Uterus (tissue), 3 donors: ENCODE measurements at regions not wholly inside any gene's neighbourhood (a gene's known extent, or its start where the extent isn't known, plus 50 kb on each side); places are given as distances from the start of the nearest gene placed in this dataset.

Experiments
- DNase-seq, 2 donors: peaks; one replicate each; pipeline ENCODE4 v3.0.0-alpha.2; 2019 to 2020
- H3K27ac ChIP-seq, 2 donors: fragments of 200-600 bp; sonication (generic); 1 replicate in 1 of 2; 2 replicates in 1 of 2; pipeline ENCODE4 v1.5.1; 2016 to 2018
- H3K27me3 ChIP-seq, 2 donors: fragments of 200-600 bp; sonication (generic); one replicate each; pipeline ENCODE4 v1.5.1; 2018 to 2019; ENCODE audit warnings: control low read depth in 1 of 2
- H3K36me3 ChIP-seq, 2 donors: fragments of 200-600 bp; sonication (generic); one replicate each; pipeline ENCODE4 v1.5.1; 2019; ENCODE audit warnings: control low read depth in 1 of 2
- H3K4me1 ChIP-seq, 2 donors: fragments of 200-600 bp; sonication (generic); one replicate each; pipeline ENCODE4 v1.5.1; 2018 to 2019; ENCODE audit warnings: control low read depth in 1 of 2
- H3K4me3 ChIP-seq, 2 donors: fragments of 200-600 bp; sonication (generic); 1 replicate in 1 of 2; 2 replicates in 1 of 2; pipeline ENCODE4 v1.5.1; 2018 to 2019; ENCODE audit warnings: mild to moderate bottlenecking in 1 of 2
- H3K9me3 ChIP-seq, 2 donors: fragments of 200-600 bp; sonication (generic); one replicate each; pipeline ENCODE4 v1.5.1; 2019; ENCODE audit warnings: control low read depth in 1 of 2
- POLR2A ChIP-seq, 2 donors: fragments of 450-650 bp; IDR thresholded peaks; one replicate each; pipeline ENCODE4 v1.6.1; 2016; ENCODE audit warnings: antibody characterized with exemption in 2 of 2, mild to moderate bottlenecking in 1 of 2, moderate library complexity in 1 of 2
- intact Hi-C: fragments of 100-400 bp; cut with DNase I; formaldehyde crosslinking; loops from one replicate; pipeline ENCODE4 v1.15.1; 2023; ENCODE audit warnings: low total_unique reads
- TF ChIP-seq, protein P1 (sequence below), 4 experiments: fragments of 200-600 bp in 2 of 4; fragments of 450-650 bp in 2 of 4; sonication (generic) in 2 of 4; IDR thresholded peaks; one replicate each; pipeline ENCODE4 v1.5.1; 2016 to 2019; ENCODE audit warnings: antibody characterized with exemption in 4 of 4, mild to moderate bottlenecking in 2 of 4, moderate library complexity in 1 of 4
- donor health status: DM: yes; HTN: yes; CAD: no.

- Histone ChIP-seq H3K4me1 (no peaks in the 10 kb centered on the region), H3K27ac (no peak overlapping the region), H3K4me3 (no peak overlapping the region), H3K27me3 (no peaks in the 10 kb centered on the region), H3K36me3 (no peaks in the 10 kb centered on the region), H3K9me3 (no peaks in the 10 kb centered on the region)
- intact Hi-C loops, result no loop called here
- no peak for TF ChIP-seq POLR2A (IDR thresholded peaks at IDR 0.05)
- TF ChIP-seq, protein P1, sequence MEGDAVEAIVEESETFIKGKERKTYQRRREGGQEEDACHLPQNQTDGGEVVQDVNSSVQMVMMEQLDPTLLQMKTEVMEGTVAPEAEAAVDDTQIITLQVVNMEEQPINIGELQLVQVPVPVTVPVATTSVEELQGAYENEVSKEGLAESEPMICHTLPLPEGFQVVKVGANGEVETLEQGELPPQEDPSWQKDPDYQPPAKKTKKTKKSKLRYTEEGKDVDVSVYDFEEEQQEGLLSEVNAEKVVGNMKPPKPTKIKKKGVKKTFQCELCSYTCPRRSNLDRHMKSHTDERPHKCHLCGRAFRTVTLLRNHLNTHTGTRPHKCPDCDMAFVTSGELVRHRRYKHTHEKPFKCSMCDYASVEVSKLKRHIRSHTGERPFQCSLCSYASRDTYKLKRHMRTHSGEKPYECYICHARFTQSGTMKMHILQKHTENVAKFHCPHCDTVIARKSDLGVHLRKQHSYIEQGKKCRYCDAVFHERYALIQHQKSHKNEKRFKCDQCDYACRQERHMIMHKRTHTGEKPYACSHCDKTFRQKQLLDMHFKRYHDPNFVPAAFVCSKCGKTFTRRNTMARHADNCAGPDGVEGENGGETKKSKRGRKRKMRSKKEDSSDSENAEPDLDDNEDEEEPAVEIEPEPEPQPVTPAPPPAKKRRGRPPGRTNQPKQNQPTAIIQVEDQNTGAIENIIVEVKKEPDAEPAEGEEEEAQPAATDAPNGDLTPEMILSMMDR (IDR thresholded peaks at IDR 0.05), result no peak
- no peak for DNase-seq
Measured at GRCh38 chr18:56493531-56493930, 144.9 kb downstream of the TXNL1 start.

DNA sequence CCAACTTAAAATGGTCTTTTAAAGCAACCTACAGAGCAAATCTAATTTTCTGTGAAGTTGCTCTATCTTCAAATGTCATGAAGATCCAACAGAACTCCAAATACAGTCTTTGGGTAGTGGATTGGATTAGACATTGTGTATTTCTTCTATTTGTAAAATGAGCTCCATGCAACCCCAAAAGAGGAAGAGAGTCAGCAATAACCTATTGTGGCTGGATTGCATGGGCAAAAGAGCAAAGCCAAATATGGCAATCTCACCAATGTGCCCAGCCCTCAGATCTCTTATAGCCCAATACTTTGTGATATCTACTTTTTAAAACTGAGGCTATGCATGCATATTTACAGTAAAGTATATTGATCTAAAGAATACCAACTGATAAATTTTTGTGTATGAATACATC lies 146.3 kb downstream of the TXNL1 start:
- no peaks in the 10 kb centered on the region for H3K36me3 ChIP-seq
- no peak for DNase-seq
- no peak overlapping the region for H3K27ac ChIP-seq
- H3K4me1 ChIP-seq, result no peaks in the 10 kb centered on the region
- no peak overlapping the region for H3K4me3 ChIP-seq
- intact Hi-C loops, result no loop called here
- H3K27me3 ChIP-seq, result no peaks in the 10 kb centered on the region
- TF ChIP-seq POLR2A (IDR thresholded peaks at IDR 0.05), result no peak
- TF ChIP-seq, protein P1 (IDR thresholded peaks at IDR 0.05), result no peak
- no peaks in the 10 kb centered on the region for H3K9me3 ChIP-seq

GRCh38 chr18:56490942-56491341 lies 147.4 kb downstream of the TXNL1 start:
- Histone ChIP-seq H3K27ac (no peak overlapping the region), H3K27me3 (no peaks in the 10 kb centered on the region), H3K36me3 (no peaks in the 10 kb centered on the region), H3K4me3 (no peak overlapping the region), H3K4me1 (no peaks in the 10 kb centered on the region), H3K9me3 (no peaks in the 10 kb centered on the region)
- intact Hi-C loops, result no loop called here
- no peak for DNase-seq
- TF ChIP-seq, protein P1 (IDR thresholded peaks at IDR 0.05), result no peak
- TF ChIP-seq POLR2A (IDR thresholded peaks at IDR 0.05), result no peak

- H3K4me1 ChIP-seq, result no peaks in the 10 kb centered on the region
- no peak for DNase-seq
- H3K9me3 ChIP-seq, result no peaks in the 10 kb centered on the region
- no peak overlapping the region for H3K27ac ChIP-seq
- H3K36me3 ChIP-seq, result no peaks in the 10 kb centered on the region
- TF ChIP-seq, protein P1 (IDR thresholded peaks at IDR 0.05), result no peak
- TF ChIP-seq POLR2A (IDR thresholded peaks at IDR 0.05), result no peak
- no peak overlapping the region for H3K4me3 ChIP-seq
- no peaks in the 10 kb centered on the region for H3K27me3 ChIP-seq
- intact Hi-C loops, result no loop called here
Measured at GRCh38 chr18:56489893-56490292, 148.5 kb downstream of the TXNL1 start.

DNA sequence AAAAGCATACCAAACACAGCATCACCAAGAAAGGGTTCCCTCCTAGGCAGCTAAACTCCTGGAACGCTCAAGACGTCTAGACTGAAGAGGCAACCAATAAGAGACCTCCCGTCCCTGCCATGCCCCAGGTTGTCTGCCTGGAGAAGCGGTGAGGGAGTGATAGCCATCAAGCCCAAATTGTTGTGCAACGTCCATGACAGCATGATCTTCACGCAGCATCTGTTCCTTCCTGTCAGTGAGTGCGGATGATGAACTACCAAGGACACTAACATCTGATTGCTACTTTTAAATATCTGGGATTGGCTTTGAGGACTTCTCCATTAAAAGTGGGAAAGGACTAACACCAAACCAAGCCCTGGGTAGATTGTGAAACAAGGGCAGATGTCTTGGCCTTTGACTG lies 149.7 kb downstream of the TXNL1 start:
- no peak for DNase-seq
- Histone ChIP-seq H3K4me3 (no peak overlapping the region), H3K27me3 (no peaks in the 10 kb centered on the region), H3K27ac (no peak overlapping the region), H3K36me3 (no peaks in the 10 kb centered on the region), H3K9me3 (no peaks in the 10 kb centered on the region), H3K4me1 (no peaks in the 10 kb centered on the region)
- no peak for TF ChIP-seq POLR2A (IDR thresholded peaks at IDR 0.05)
- TF ChIP-seq, protein P1 (IDR thresholded peaks at IDR 0.05), result no peak
- intact Hi-C loops, result no loop called here
